GM12878 (cell line): ENCODE measurements at regions not wholly inside any gene's neighbourhood (a gene's known extent, or its start where the extent isn't known, plus 50 kb on each side); places are given as distances from the start of the nearest gene placed in this dataset.

Experiments used
- ATAC-seq: fragments of 200-7000 bp; cut with Tn5 transposase; 3 replicates; pipeline ENCODE4 v1.9.1; 2020; ENCODE audit warnings: mild to moderate bottlenecking, moderate library complexity
- BruUV-seq: library from RNA; stranded (reverse); fragments of 400-500 nt; replicated peaks from 2 replicates; lab custom pipeline; 2021; lab: Mats Ljungman, UMichigan
- CTCF ChIA-PET: fragments of 300-600 bp; sonication (Branson Sonifier 250); formaldehyde crosslinking; extraction: SDS; loops from one replicate; lab custom pipeline; 2021; ENCODE audit warnings: inconsistent platforms; lab: Yijun Ruan, JAX
- POLR2A ChIA-PET: fragments of 350-600 bp; formaldehyde crosslinking; extraction: SDS; loops from one replicate; lab custom pipeline; 2021; ENCODE audit warnings: inconsistent platforms; lab: Charles Lee
- RAD21 ChIA-PET: fragments of 300-600 bp; sonication (Branson Sonifier 250); formaldehyde crosslinking; loops from one replicate; lab custom pipeline; 2023; ENCODE audit warnings: antibody characterized with exemption; ENCODE audit not compliant: unreplicated experiment; lab: Charles Lee
- SMC1A ChIA-PET: fragments of 300-600 bp; sonication (Branson Sonifier 250); formaldehyde crosslinking; loops from one replicate; lab custom pipeline; 2023; ENCODE audit not compliant: unreplicated experiment, uncharacterized antibody; lab: Charles Lee
- DNase-seq: peaks from one replicate; pipeline ENCODE4 v3.0.0-alpha.2; 2011; ENCODE audit warnings: low read depth, low spot score
- FAIRE-seq: peaks from 3 replicates; lab custom pipeline; 2011; peaks lifted over from hg19 to GRCh38; lab: Jason Lieb, UNC
- H2AFZ ChIP-seq: 2 replicates; pipeline ENCODE4 v1.6.0; 2011; ENCODE audit warnings: low read depth, low read length, control low read depth; ENCODE audit not compliant: control insufficient read depth
- H3K27ac ChIP-seq: 2 replicates; pipeline ENCODE4 v1.5.1; 2011; ENCODE audit warnings: control low read depth; ENCODE audit not compliant: control insufficient read depth, insufficient read depth
- H3K27me3 ChIP-seq, 2 experiments: replicated peaks in 1 of 2; 2 replicates each; pipeline versions ENCODE4 v1.6.0 to v1.6.1; 2011; ENCODE audit warnings: low read length in 1 of 2; ENCODE audit not compliant: control insufficient read depth in 2 of 2, insufficient read depth in 2 of 2
- H3K36me3 ChIP-seq, 2 experiments: 2 replicates each; pipeline ENCODE4 v1.5.1; 2011; ENCODE audit warnings: low read length in 1 of 2; ENCODE audit not compliant: control insufficient read depth in 2 of 2, insufficient read depth in 2 of 2
- H3K4me1 ChIP-seq: 2 replicates; pipeline ENCODE4 v1.6.1; 2011; ENCODE audit warnings: mild to moderate bottlenecking, low read length, moderate library complexity, mixed read lengths; ENCODE audit not compliant: control insufficient read depth, insufficient read depth
- H3K4me2 ChIP-seq: 2 replicates; pipeline ENCODE4 v1.6.0; 2011; ENCODE audit warnings: control low read depth; ENCODE audit not compliant: control insufficient read depth, insufficient read depth
- H3K4me3 ChIP-seq: fragments of 200-600 bp; sonication (generic); 2 replicates; pipeline ENCODE4 v1.5.1; 2016
- H3K79me2 ChIP-seq: 2 replicates; pipeline ENCODE4 v1.6.0; 2011; ENCODE audit warnings: low read length; ENCODE audit not compliant: control insufficient read depth, insufficient read depth
- H3K9ac ChIP-seq: 2 replicates; pipeline ENCODE4 v1.8.0; 2011; ENCODE audit warnings: low read length, control low read depth, mixed read lengths; ENCODE audit not compliant: control insufficient read depth, insufficient read depth
- H3K9me3 ChIP-seq: replicated peaks from 3 replicates; pipeline ENCODE4 v1.5.1; 2011; ENCODE audit warnings: mild to moderate bottlenecking, low read length; ENCODE audit not compliant: control insufficient read depth, insufficient read depth
- H4K20me1 ChIP-seq: 2 replicates; pipeline ENCODE4 v1.6.0; 2011; ENCODE audit not compliant: control insufficient read depth, insufficient read depth
- MEF2B ChIP-seq: fragments of 450-650 bp; IDR thresholded peaks from 2 replicates; pipeline ENCODE4 v1.6.1; 2018; ENCODE audit warnings: mild to moderate bottlenecking, moderate library complexity; ENCODE audit not compliant: partially characterized antibody, poor library complexity, severe bottlenecking
- POLR2AphosphoS2 ChIP-seq: IDR thresholded peaks from 2 replicates; pipeline ENCODE4 v1.6.1; 2011; ENCODE audit warnings: low read depth, mild to moderate bottlenecking, low read length, improper control_type of control experiment, moderate library complexity
- RFX5 ChIP-seq: IDR thresholded peaks from 2 replicates; pipeline ENCODE4 v1.6.1; 2011; ENCODE audit warnings: low read depth, low read length, improper control_type of control experiment
- TCF3 ChIP-seq: IDR thresholded peaks from 2 replicates; pipeline ENCODE4 v1.6.1; 2012; ENCODE audit warnings: low read depth, mild to moderate bottlenecking, low read length, borderline replicate concordance; ENCODE audit not compliant: insufficient read depth
- WGBS: methylation state at CpG from one replicate; pipeline ENCODE4 v1.1.6; 2016; ENCODE audit warnings: low lambda C conversion rate; ENCODE audit not compliant: insufficient replicate concordance, insufficient coverage; ENCODE audit errors: missing lambda C conversion rate; 5-methylcytosine and 5-hydroxymethylcytosine counted together
- in situ Hi-C: fragments of 300-500 bp; cut with MboI; formaldehyde crosslinking; loops from 9 replicates; pipeline ENCODE4 v1.14.3; 2018; ENCODE audit warnings: mixed read lengths
- intact Hi-C: fragments of 100-400 bp; cut with micrococcal nuclease; formaldehyde crosslinking; loops from one replicate; pipeline ENCODE4 v1.14.2; 2022; ENCODE audit not compliant: unreplicated experiment
- TF ChIP-seq, protein P1 (sequence below): fragments of 450-650 bp; IDR thresholded peaks from 2 replicates; pipeline ENCODE4 v1.6.1; 2016; ENCODE audit warnings: mild to moderate bottlenecking
- TF ChIP-seq, protein P2 (sequence below), 3 experiments: IDR thresholded peaks in 2 of 3; conservative IDR thresholded peaks in 1 of 3; 2 replicates each; pipeline ENCODE4 v1.5.1; 2011; ENCODE audit warnings: low read depth in 3 of 3, low read length in 3 of 3, mild to moderate bottlenecking in 3 of 3, control low read depth in 2 of 3, moderate library complexity in 2 of 3, inconsistent platforms in 1 of 3, mixed read lengths in 1 of 3; ENCODE audit not compliant: control insufficient read depth in 2 of 3, insufficient read depth in 1 of 3; ENCODE audit errors: extremely low read depth in 1 of 3
- TF ChIP-seq, protein P3 (sequence below): fragments of 450-650 bp; IDR thresholded peaks from 2 replicates; pipeline ENCODE4 v1.6.1; 2017; ENCODE audit warnings: mild to moderate bottlenecking, moderate library complexity
- TF ChIP-seq, protein P4 (sequence below): IDR thresholded peaks from 2 replicates; pipeline ENCODE4 v1.6.1; 2012; ENCODE audit warnings: improper control_type of control experiment, low read depth, low read length; ENCODE audit not compliant: insufficient replicate concordance

DNA sequence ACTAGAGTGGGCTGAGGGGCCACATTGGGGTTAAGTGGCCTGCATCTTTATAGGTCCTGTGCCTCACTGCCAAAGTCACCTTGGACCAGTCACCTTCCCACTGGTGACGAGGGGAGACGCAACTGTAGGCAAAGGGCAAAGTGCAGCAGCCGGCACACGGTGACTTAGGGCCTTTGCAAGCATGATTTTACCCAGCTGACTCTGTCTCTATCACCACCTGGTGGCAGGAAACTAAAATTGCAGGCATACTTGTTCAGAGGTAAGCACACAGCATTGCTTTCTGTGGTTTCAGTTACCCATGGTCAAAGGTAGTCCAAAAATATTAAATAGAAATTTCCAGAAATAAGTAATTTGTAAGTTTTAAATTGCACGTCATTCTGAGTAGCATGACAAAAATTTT, 1164.4 kb downstream of the BRD1 start:
- intact Hi-C loops (no loop called here), in situ Hi-C loops (no loop called here)
- TF ChIP-seq MEF2B, result no peak
- TF ChIP-seq, protein P1, sequence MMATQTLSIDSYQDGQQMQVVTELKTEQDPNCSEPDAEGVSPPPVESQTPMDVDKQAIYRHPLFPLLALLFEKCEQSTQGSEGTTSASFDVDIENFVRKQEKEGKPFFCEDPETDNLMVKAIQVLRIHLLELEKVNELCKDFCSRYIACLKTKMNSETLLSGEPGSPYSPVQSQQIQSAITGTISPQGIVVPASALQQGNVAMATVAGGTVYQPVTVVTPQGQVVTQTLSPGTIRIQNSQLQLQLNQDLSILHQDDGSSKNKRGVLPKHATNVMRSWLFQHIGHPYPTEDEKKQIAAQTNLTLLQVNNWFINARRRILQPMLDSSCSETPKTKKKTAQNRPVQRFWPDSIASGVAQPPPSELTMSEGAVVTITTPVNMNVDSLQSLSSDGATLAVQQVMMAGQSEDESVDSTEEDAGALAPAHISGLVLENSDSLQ, result no peak
- TF ChIP-seq, protein P2, sequence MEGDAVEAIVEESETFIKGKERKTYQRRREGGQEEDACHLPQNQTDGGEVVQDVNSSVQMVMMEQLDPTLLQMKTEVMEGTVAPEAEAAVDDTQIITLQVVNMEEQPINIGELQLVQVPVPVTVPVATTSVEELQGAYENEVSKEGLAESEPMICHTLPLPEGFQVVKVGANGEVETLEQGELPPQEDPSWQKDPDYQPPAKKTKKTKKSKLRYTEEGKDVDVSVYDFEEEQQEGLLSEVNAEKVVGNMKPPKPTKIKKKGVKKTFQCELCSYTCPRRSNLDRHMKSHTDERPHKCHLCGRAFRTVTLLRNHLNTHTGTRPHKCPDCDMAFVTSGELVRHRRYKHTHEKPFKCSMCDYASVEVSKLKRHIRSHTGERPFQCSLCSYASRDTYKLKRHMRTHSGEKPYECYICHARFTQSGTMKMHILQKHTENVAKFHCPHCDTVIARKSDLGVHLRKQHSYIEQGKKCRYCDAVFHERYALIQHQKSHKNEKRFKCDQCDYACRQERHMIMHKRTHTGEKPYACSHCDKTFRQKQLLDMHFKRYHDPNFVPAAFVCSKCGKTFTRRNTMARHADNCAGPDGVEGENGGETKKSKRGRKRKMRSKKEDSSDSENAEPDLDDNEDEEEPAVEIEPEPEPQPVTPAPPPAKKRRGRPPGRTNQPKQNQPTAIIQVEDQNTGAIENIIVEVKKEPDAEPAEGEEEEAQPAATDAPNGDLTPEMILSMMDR (IDR thresholded peaks at IDR 0.05 in 2 of 3, conservative IDR thresholded peaks at IDR 0.05 in 1 of 3; ENCODE audit: control insufficient read depth in 2 of 3, extremely low read depth in 1 of 3, insufficient read depth in 1 of 3, low read depth in 3 of 3, low read length in 3 of 3), result peak in 2 of 3 experiments; percentile 22 to 31; a peak in 1 of 6 replicates
- no peak for TF ChIP-seq RFX5
- TF ChIP-seq, protein P3, sequence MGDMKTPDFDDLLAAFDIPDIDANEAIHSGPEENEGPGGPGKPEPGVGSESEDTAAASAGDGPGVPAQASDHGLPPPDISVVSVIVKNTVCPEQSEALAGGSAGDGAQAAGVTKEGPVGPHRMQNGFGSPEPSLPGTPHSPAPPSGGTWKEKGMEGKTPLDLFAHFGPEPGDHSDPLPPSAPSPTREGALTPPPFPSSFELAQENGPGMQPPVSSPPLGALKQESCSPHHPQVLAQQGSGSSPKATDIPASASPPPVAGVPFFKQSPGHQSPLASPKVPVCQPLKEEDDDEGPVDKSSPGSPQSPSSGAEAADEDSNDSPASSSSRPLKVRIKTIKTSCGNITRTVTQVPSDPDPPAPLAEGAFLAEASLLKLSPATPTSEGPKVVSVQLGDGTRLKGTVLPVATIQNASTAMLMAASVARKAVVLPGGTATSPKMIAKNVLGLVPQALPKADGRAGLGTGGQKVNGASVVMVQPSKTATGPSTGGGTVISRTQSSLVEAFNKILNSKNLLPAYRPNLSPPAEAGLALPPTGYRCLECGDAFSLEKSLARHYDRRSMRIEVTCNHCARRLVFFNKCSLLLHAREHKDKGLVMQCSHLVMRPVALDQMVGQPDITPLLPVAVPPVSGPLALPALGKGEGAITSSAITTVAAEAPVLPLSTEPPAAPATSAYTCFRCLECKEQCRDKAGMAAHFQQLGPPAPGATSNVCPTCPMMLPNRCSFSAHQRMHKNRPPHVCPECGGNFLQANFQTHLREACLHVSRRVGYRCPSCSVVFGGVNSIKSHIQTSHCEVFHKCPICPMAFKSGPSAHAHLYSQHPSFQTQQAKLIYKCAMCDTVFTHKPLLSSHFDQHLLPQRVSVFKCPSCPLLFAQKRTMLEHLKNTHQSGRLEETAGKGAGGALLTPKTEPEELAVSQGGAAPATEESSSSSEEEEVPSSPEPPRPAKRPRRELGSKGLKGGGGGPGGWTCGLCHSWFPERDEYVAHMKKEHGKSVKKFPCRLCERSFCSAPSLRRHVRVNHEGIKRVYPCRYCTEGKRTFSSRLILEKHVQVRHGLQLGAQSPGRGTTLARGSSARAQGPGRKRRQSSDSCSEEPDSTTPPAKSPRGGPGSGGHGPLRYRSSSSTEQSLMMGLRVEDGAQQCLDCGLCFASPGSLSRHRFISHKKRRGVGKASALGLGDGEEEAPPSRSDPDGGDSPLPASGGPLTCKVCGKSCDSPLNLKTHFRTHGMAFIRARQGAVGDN, result no peak
- TF ChIP-seq, protein P4, sequence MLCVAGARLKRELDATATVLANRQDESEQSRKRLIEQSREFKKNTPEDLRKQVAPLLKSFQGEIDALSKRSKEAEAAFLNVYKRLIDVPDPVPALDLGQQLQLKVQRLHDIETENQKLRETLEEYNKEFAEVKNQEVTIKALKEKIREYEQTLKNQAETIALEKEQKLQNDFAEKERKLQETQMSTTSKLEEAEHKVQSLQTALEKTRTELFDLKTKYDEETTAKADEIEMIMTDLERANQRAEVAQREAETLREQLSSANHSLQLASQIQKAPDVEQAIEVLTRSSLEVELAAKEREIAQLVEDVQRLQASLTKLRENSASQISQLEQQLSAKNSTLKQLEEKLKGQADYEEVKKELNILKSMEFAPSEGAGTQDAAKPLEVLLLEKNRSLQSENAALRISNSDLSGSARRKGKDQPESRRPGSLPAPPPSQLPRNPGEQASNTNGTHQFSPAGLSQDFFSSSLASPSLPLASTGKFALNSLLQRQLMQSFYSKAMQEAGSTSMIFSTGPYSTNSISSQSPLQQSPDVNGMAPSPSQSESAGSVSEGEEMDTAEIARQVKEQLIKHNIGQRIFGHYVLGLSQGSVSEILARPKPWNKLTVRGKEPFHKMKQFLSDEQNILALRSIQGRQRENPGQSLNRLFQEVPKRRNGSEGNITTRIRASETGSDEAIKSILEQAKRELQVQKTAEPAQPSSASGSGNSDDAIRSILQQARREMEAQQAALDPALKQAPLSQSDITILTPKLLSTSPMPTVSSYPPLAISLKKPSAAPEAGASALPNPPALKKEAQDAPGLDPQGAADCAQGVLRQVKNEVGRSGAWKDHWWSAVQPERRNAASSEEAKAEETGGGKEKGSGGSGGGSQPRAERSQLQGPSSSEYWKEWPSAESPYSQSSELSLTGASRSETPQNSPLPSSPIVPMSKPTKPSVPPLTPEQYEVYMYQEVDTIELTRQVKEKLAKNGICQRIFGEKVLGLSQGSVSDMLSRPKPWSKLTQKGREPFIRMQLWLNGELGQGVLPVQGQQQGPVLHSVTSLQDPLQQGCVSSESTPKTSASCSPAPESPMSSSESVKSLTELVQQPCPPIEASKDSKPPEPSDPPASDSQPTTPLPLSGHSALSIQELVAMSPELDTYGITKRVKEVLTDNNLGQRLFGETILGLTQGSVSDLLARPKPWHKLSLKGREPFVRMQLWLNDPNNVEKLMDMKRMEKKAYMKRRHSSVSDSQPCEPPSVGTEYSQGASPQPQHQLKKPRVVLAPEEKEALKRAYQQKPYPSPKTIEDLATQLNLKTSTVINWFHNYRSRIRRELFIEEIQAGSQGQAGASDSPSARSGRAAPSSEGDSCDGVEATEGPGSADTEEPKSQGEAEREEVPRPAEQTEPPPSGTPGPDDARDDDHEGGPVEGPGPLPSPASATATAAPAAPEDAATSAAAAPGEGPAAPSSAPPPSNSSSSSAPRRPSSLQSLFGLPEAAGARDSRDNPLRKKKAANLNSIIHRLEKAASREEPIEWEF, result no peak
- no peak for TF ChIP-seq TCF3
- TF ChIP-seq POLR2AphosphoS2, result no peak
- WGBS, result 54% methylated on average over 5 of the region's 5 CpGs
- Histone ChIP-seq H3K4me3 (no peak overlapping the region), H3K36me3 (no peaks in the 10 kb centered on the region), H3K9me3 (peaks cover 2% of the 10 kb centered on the region; the same call in 2 of the 3 replicates), H3K27me3 (no peaks in the 10 kb centered on the region), H2AFZ (no peak overlapping the region), H3K4me1 (no peaks in the 10 kb centered on the region), H3K9ac (no peak overlapping the region), H3K4me2 (no peak overlapping the region), H3K27ac (no peak overlapping the region), H4K20me1 (no peaks in the 10 kb centered on the region), H3K79me2 (no peaks in the 10 kb centered on the region)
- no peak for ATAC-seq
- SMC1A ChIA-PET, result no interaction called here
- BruUV-seq, result no TSS peak
- no peak for FAIRE-seq
- POLR2A ChIA-PET, result no interaction called here
- DNase-seq, result no peak
- RAD21 ChIA-PET, result no interaction called here
- CTCF ChIA-PET, result no interaction called here
